ENCODE measurements at regions not wholly inside any gene's neighbourhood (a gene's known extent, or its start where the extent isn't known, plus 50 kb on each side); places are given as distances from the start of the nearest gene placed in this dataset.

DNA sequence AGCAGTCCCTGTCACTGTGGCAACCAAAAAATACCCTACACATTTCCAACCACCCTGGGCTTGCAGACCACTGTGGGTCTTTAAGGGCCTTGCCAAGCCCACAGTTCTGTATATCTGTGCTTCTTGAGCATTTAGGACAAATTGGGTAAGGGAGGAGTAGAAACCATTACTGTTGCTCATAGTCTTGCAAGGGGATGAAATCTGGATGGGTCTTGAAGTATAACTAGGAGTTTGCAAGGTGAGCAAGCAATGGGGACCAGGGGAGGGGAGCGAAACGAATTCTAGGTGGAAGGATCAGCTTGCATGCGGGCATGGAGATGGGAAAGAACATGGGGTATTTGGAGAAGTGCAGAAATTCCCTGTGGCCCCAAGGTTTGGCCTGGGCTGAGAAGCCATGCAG is 202.9 kb downstream of the RAB11FIP4 start:
- Histone ChIP-seq H3K9me3 (replicated peaks; ENCODE audit: control insufficient read depth, insufficient read depth, low read length) (no peaks in the 10 kb centered on the region), H3K9ac (replicated peaks; ENCODE audit: extremely low read depth, insufficient read depth, low read length) (no peak overlapping the region), H3K4me3 (replicated peaks in 1 of 3; ENCODE audit: insufficient read depth in 1 of 3, low read depth in 1 of 3, low read length in 3 of 3) (no peak overlapping the region), H3K79me2 (ENCODE audit: control insufficient read depth, insufficient read depth, low read length) (no peaks in the 10 kb centered on the region), H3K27ac (ENCODE audit: insufficient read depth, low read depth, low read length) (no peak overlapping the region), H3K4me2 (ENCODE audit: insufficient read depth, low read length) (no peak overlapping the region), H3K4me1 (ENCODE audit: control insufficient read depth, extremely low read depth, insufficient read depth, low read length) (peaks cover 18% of the 10 kb centered on the region), H3K27me3 (ENCODE audit: control insufficient read depth in 2 of 2, insufficient read depth in 2 of 2, low read length in 2 of 2) (no peaks in the 10 kb centered on the region), H4K20me1 (replicated peaks; ENCODE audit: control insufficient read depth, extremely low read depth, insufficient read depth, low read length) (no peaks in the 10 kb centered on the region), H3K36me3 (ENCODE audit: control insufficient read depth in 2 of 2, extremely low read depth in 1 of 2, insufficient read depth in 2 of 2, low read length in 2 of 2) (no peaks in the 10 kb centered on the region), H3K9me1 (replicated peaks; ENCODE audit: control insufficient read depth, extremely low read depth, insufficient read depth, low read length) (no peaks in the 10 kb centered on the region), H2AFZ (ENCODE audit: low read depth, low read length) (no peak overlapping the region)
- intact Hi-C loops (cut with micrococcal nuclease) (no loop called here), dilution Hi-C loops (cut with MboI; ENCODE audit: extremely low pct_ligation_motif_present, low sequenced_read_pairs) (no loop called here)
- TF ChIP-seq MYC (IDR thresholded peaks at IDR 0.05; ENCODE audit: low read depth, low read length) (no peak), POLR2AphosphoS5 (IDR thresholded peaks at IDR 0.05; ENCODE audit: insufficient read depth, low read depth, low read length) (no peak)
- FAIRE-seq (no peak), DNase-seq (ENCODE audit: low read depth, low spot score) (no peak)
- CTCF ChIA-PET, result interaction anchor here (1.2 kb wide), 1 partner anchor 249 kb away, joined by 3 read pairs; no protein-coding TSS in a partner anchor
- POLR2A ChIA-PET, result no interaction called here
- no TSS peak for BruUV-seq (replicated peaks)

DNA sequence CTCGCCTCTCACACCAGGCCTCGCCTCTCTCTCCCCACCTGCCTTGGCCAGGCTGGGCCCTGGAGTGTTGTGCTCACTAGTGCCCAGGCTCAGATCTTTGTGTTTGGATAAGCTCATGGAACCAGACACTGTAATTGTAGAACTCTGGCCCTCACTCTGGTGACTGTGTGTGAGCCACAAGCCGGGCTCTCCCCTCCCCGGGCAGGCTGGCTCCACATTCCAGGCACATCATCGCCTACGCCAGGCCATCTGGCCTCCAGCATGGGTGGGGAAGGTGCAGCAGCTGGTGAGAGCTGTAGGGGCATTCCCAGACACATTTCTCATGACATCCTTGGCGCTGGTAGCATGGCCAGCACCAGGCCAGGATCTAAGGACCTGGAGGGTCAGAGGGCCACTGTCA is 202.3 kb downstream of the RAB11FIP4 start:
- Histone ChIP-seq H3K9me1 (replicated peaks; ENCODE audit: control insufficient read depth, extremely low read depth, insufficient read depth, low read length) (no peaks in the 10 kb centered on the region), H2AFZ (ENCODE audit: low read depth, low read length) (no peak overlapping the region), H3K4me3 (replicated peaks in 1 of 3; ENCODE audit: insufficient read depth in 1 of 3, low read depth in 1 of 3, low read length in 3 of 3) (no peak overlapping the region), H3K4me2 (ENCODE audit: insufficient read depth, low read length) (no peak overlapping the region), H3K9me3 (replicated peaks; ENCODE audit: control insufficient read depth, insufficient read depth, low read length) (no peaks in the 10 kb centered on the region), H3K4me1 (ENCODE audit: control insufficient read depth, extremely low read depth, insufficient read depth, low read length) (peaks cover 18% of the 10 kb centered on the region), H4K20me1 (replicated peaks; ENCODE audit: control insufficient read depth, extremely low read depth, insufficient read depth, low read length) (no peaks in the 10 kb centered on the region), H3K79me2 (ENCODE audit: control insufficient read depth, insufficient read depth, low read length) (no peaks in the 10 kb centered on the region), H3K27ac (ENCODE audit: insufficient read depth, low read depth, low read length) (no peak overlapping the region), H3K9ac (replicated peaks; ENCODE audit: extremely low read depth, insufficient read depth, low read length) (no peak overlapping the region), H3K36me3 (ENCODE audit: control insufficient read depth in 2 of 2, extremely low read depth in 1 of 2, insufficient read depth in 2 of 2, low read length in 2 of 2) (no peaks in the 10 kb centered on the region), H3K27me3 (ENCODE audit: control insufficient read depth in 2 of 2, insufficient read depth in 2 of 2, low read length in 2 of 2) (no peaks in the 10 kb centered on the region)
- dilution Hi-C loops (cut with MboI; ENCODE audit: extremely low pct_ligation_motif_present, low sequenced_read_pairs) (no loop called here), intact Hi-C loops (cut with micrococcal nuclease) (no loop called here)
- DNase-seq (ENCODE audit: low read depth, low spot score) (no peak), FAIRE-seq (no peak)
- TF ChIP-seq, protein P1, sequence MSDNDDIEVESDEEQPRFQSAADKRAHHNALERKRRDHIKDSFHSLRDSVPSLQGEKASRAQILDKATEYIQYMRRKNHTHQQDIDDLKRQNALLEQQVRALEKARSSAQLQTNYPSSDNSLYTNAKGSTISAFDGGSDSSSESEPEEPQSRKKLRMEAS (IDR thresholded peaks at IDR 0.05; ENCODE audit: insufficient read depth, insufficient read length), result no peak
- no peak for TF ChIP-seq GATA2 (IDR thresholded peaks at IDR 0.05; ENCODE audit: insufficient read depth, insufficient read length, low read depth, low read length)
- TF ChIP-seq, protein P2, sequence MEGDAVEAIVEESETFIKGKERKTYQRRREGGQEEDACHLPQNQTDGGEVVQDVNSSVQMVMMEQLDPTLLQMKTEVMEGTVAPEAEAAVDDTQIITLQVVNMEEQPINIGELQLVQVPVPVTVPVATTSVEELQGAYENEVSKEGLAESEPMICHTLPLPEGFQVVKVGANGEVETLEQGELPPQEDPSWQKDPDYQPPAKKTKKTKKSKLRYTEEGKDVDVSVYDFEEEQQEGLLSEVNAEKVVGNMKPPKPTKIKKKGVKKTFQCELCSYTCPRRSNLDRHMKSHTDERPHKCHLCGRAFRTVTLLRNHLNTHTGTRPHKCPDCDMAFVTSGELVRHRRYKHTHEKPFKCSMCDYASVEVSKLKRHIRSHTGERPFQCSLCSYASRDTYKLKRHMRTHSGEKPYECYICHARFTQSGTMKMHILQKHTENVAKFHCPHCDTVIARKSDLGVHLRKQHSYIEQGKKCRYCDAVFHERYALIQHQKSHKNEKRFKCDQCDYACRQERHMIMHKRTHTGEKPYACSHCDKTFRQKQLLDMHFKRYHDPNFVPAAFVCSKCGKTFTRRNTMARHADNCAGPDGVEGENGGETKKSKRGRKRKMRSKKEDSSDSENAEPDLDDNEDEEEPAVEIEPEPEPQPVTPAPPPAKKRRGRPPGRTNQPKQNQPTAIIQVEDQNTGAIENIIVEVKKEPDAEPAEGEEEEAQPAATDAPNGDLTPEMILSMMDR (IDR thresholded peaks at IDR 0.05; ENCODE audit: extremely low read depth in 1 of 2, insufficient read depth in 1 of 2, low read depth in 1 of 2, low read length in 2 of 2), result no peak
- no peak for TF ChIP-seq JUN (IDR thresholded peaks at IDR 0.05; ENCODE audit: borderline replicate concordance, insufficient read depth, insufficient read length, low read depth)
- no peak for TF ChIP-seq POLR2A (IDR thresholded peaks at IDR 0.05; ENCODE audit: low read depth, low read length)
- no peak for TF ChIP-seq MYC (IDR thresholded peaks at IDR 0.05; ENCODE audit: low read depth, low read length)
- no peak for TF ChIP-seq POLR2AphosphoS5 (IDR thresholded peaks at IDR 0.05; ENCODE audit: insufficient read depth, low read depth, low read length)
- no peak for TF ChIP-seq FOS (IDR thresholded peaks at IDR 0.05; ENCODE audit: borderline replicate concordance, insufficient read depth, low read length)
- no peak for TF ChIP-seq EZH2 (IDR thresholded peaks at IDR 0.05; ENCODE audit: borderline replicate concordance, low read depth, low read length, severe bottlenecking)
- no TSS peak for BruUV-seq (replicated peaks)
- ChIA-PET POLR2A (no interaction called here), CTCF (no interaction called here)
